Brain microvascular endothelial cell (primary cell): ENCODE measurements at regions not wholly inside any gene's neighbourhood (a gene's known extent, or its start where the extent isn't known, plus 50 kb on each side); places are given as distances from the start of the nearest gene placed in this dataset.
"Not testable (repeated sequence)": the region's sequence is repeated elsewhere in the genome, so short reads cannot be mapped to it uniquely, and the experiment has no call there.

Source experiments
- DNase-seq: peaks from one replicate; pipeline ENCODE4 v3.0.0-alpha.2; 2020
- H3K27ac ChIP-seq: fragments of 250-450 bp; sonication (Bioruptor Pico); 2 replicates; pipeline ENCODE4 v1.5.1; 2020; ENCODE audit warnings: mild to moderate bottlenecking, moderate library complexity
- H3K27me3 ChIP-seq: fragments of 250-450 bp; sonication (Bioruptor Pico); replicated peaks from 2 replicates; pipeline ENCODE4 v1.5.1; 2020; ENCODE audit warnings: mild to moderate bottlenecking
- H3K36me3 ChIP-seq: fragments of 250-450 bp; sonication (Bioruptor Pico); replicated peaks from 2 replicates; pipeline ENCODE4 v1.5.1; 2020; ENCODE audit warnings: mild to moderate bottlenecking
- H3K4me3 ChIP-seq: 2 replicates; pipeline ENCODE4 v1.5.1; 2011; ENCODE audit warnings: low read depth, mild to moderate bottlenecking, control low read depth, low read length, moderate library complexity
- in situ Hi-C: cut with HindIII; loops from 2 replicates; pipeline ENCODE4 v1.10.0; 2017; ENCODE audit warnings: low sequenced_read_pairs, low pct_ligation_motif_present
- TF ChIP-seq, protein P1 (sequence below): IDR thresholded peaks from 2 replicates; pipeline ENCODE4 v1.5.1; 2011; ENCODE audit warnings: low read depth, mild to moderate bottlenecking, moderate library complexity, low read length, control low read depth, inconsistent platforms; ENCODE audit errors: missing control alignments

DNA sequence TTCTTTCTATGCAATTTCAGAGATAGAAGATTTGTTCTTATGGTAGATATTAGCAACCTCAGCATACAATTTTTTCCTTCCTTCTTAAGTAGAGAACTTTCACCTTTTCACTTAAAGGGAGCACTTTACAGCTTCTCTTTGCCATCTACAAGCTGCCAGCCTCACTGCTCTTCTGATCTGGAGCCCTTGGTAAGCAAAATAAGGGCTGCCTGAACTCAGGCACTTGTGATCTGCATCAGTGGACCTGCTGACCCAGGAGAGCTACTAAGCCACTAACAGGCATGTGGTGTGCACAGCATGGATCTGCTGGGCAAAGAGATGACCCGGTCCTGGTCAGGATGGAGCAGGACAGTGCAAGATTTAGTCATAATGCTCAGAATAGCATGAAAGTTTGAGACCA lies 80.8 kb upstream of the SNTG2 start:
- in situ Hi-C loops: no loop called here
- Histone ChIP-seq H3K27ac (no peak overlapping the region), H3K36me3 (no peaks in the 10 kb centered on the region), H3K27me3 (peaks cover 4% of the 10 kb centered on the region), H3K4me3 (no peak overlapping the region)
- DNase-seq: no peak
- TF ChIP-seq, protein P1, sequence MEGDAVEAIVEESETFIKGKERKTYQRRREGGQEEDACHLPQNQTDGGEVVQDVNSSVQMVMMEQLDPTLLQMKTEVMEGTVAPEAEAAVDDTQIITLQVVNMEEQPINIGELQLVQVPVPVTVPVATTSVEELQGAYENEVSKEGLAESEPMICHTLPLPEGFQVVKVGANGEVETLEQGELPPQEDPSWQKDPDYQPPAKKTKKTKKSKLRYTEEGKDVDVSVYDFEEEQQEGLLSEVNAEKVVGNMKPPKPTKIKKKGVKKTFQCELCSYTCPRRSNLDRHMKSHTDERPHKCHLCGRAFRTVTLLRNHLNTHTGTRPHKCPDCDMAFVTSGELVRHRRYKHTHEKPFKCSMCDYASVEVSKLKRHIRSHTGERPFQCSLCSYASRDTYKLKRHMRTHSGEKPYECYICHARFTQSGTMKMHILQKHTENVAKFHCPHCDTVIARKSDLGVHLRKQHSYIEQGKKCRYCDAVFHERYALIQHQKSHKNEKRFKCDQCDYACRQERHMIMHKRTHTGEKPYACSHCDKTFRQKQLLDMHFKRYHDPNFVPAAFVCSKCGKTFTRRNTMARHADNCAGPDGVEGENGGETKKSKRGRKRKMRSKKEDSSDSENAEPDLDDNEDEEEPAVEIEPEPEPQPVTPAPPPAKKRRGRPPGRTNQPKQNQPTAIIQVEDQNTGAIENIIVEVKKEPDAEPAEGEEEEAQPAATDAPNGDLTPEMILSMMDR: no peak

DNA sequence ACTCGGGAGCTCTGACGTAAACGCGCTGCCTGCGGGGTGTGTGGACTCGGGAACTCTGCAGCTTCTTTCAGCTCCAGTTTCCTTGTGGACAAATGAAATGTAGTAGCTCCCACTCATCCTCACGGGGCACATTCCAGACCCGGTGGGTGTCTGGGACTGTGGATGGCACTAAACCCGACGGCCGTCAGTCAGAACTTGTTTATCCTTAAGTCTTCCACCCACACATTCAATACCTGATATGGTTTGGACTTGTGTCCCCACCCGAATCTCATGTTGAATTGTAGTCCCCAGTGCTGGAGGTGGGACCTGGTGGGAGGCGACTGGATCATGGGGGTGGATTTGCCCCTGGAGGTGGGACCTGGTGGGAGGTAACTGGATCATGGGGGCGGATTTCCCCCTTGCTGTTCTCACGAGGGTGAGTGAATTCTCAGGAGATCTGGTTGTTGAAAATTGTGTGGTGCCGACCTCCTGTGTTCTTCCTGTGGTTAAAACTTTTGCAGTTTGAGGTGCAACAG lies 81.2 kb upstream of the SNTG2 start:
- Histone ChIP-seq H3K4me3 (no peak overlapping the region), H3K36me3 (no peaks in the 10 kb centered on the region), H3K27ac (no peak overlapping the region), H3K27me3 (peaks cover 4% of the 10 kb centered on the region)
- DNase-seq: no peak
- TF ChIP-seq, protein P1: no peak
- in situ Hi-C loops: no loop called here

DNA sequence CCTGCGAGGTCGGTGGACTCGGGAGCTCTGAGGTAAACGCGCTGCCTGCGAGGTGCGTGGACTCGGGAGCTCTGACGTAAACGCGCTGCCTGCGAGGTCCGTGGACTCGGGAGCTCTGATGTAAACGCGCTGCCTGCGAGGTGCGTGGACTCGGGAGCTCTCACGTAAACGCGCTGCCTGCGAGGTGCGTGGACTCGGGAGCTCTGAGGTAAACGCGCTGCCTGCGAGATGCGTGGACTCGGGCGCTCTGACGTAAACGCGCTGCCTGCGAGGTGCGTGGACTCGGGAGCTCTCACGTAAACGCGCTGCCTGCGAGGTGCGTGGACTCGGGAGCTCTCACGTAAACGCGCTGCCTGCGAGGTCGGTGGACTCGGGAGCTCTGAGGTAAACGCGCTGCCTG lies 81.8 kb upstream of the SNTG2 start:
- H3K36me3 ChIP-seq, H3K4me3 ChIP-seq, DNase-seq, H3K27ac ChIP-seq, in situ Hi-C loops, H3K27me3 ChIP-seq: not testable (repeated sequence)

DNA sequence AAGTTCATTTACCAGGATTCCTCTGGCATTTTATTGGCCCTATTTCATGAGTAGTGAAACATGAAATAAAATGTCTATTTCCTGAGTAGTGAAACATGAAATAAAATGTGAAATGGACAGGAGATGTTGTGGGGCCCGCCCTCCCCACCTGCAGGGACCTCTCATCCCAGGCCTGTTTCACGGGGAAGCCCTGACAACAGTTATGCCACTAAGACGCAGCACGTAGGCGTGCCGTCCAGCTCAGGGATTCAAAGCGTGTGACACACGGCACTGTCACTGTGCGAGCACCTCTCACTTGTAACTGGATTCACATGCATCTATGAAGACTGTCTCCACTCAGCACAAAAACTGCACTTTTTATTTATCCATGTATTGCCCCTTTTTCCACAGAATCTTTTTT lies 83.4 kb upstream of the SNTG2 start:
- peaks cover 4% of the 10 kb centered on the region for H3K27me3 ChIP-seq
- TF ChIP-seq, protein P1: no peak
- DNase-seq: no peak
- no peaks in the 10 kb centered on the region for H3K36me3 ChIP-seq
- no peak overlapping the region for H3K27ac ChIP-seq
- no peak overlapping the region for H3K4me3 ChIP-seq
- in situ Hi-C loops: no loop called here

DNA sequence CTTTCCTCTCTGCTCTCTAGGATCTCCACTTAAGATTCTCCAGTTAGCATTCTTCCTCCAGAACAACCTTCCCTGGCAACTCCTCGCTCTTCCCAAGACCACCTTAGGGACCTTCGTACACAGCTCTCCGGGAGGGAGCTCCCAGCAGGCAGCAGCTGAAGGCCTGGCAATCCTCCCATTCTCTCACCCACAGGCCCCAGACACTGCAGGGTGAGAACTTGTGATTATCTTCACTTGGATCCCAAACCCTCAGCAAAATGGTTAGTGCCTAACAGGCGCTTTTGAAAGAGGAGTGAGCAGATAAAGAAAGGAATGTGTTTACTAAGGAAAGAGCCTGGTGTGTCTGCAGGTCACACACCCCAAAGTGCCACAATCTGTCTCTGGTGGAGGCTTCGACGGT lies 83.8 kb upstream of the SNTG2 start:
- no peaks in the 10 kb centered on the region for H3K36me3 ChIP-seq
- no peak for DNase-seq
- H3K27me3 ChIP-seq: peaks cover 4% of the 10 kb centered on the region
- in situ Hi-C loops: no loop called here
- H3K27ac ChIP-seq: no peak overlapping the region
- TF ChIP-seq, protein P1: no peak
- H3K4me3 ChIP-seq: no peak overlapping the region

DNA sequence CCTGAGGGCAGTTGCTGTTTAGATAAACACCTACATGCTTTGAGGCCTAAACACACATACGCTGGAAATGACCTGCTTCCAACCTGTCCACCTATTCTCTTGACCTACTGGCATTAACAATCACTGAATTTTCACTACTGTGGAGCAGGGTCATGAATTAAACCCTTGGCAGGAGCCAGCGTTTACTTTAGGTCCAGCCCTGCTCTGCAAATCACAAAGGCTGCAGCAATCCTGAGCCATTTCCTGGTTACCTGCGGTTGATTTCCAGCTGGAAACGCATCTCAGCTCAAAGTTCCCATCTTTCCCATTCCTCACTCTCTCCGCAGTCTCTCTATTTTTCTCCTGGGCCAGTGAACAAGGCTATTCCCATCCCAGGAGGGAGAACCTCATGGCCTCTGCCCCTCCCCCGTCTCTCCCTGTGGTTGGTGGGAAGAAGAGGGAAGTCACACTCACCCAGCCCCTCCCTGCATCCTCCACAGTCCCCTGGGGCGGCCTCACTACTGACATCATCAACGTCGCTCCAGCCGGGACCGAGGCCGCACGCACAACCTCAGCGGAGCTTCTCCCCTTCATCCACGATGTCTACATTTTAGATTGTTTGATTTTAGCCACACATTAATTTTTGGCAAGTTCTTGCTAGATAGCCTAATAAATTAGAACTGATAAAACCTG lies 84.5 kb upstream of the SNTG2 start:
- no peak overlapping the region for H3K27ac ChIP-seq
- H3K36me3 ChIP-seq: no peaks in the 10 kb centered on the region
- H3K27me3 ChIP-seq: peaks cover 4% of the 10 kb centered on the region
- TF ChIP-seq, protein P1: no peak
- no peak for DNase-seq
- no peak overlapping the region for H3K4me3 ChIP-seq
- in situ Hi-C loops: no loop called here
